Inflammatory macrophage treated with lipopolysaccharide for 4 hours (primary cell): ENCODE measurements at regions not wholly inside any gene's neighbourhood (a gene's known extent, or its start where the extent isn't known, plus 50 kb on each side); places are given as distances from the start of the nearest gene placed in this dataset.
A peak's percentile ranks its signal among the peaks of the same experiment; 100 is the strongest.

Source experiments
- DNase-seq: peaks from one replicate; pipeline ENCODE4 v3.0.0-alpha.2; 2020

- no peak for DNase-seq
Observed at GRCh38 chr9:88696501-88696900, 161.5 kb downstream of the NXNL2 start.

DNA sequence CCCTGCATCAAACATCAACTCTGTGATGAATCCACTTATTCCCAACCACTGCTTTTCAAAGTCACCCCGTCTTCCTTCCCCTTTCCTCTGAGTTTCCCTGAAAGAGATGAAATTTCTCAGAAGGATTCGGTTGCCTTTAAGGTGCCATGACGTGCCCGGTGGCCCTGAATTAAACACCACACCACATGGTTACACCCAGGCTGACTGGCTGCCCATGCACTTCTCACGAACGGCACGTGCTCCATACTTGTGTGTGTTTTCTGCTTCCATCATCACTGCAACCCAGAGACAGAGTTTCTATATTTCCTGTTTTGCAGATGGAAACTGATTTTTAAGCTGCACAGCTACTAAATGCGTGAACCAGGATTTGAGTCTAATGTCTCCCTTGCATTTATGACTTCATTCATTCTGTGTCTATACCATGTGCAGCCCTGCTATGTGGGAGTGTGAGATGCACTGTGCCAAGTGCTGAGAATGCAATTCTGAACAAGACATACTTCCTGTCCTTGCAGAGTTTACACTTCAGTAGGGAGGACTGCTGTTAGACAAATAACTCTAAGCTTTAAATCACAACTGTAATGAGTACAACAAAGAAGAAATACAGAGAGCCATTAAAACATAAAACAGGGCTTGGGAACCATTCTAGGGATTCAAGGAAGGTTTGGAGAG, 162.9 kb downstream of the NXNL2 start:
- no peak for DNase-seq

DNA sequence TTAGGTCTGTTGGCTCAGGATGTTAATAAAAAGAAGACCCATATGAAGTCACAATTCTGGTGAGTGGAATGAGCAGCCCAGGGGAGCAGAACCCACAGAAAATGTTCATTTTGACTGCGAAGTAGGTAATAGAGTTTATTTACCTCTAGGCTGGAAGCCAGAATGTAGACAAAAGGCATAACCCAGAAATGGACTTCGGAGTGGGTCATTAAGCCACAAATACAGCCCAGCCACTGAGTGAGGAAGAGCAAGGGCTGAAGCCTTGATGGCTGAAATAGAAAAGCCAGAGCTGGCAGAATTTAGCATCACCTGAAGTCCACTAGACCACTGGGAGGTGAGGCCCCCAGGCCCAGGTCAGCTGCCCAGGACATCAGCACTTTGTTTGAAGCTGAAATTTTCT, 168.0 kb downstream of the NXNL2 start:
- DNase-seq = no peak

DNA sequence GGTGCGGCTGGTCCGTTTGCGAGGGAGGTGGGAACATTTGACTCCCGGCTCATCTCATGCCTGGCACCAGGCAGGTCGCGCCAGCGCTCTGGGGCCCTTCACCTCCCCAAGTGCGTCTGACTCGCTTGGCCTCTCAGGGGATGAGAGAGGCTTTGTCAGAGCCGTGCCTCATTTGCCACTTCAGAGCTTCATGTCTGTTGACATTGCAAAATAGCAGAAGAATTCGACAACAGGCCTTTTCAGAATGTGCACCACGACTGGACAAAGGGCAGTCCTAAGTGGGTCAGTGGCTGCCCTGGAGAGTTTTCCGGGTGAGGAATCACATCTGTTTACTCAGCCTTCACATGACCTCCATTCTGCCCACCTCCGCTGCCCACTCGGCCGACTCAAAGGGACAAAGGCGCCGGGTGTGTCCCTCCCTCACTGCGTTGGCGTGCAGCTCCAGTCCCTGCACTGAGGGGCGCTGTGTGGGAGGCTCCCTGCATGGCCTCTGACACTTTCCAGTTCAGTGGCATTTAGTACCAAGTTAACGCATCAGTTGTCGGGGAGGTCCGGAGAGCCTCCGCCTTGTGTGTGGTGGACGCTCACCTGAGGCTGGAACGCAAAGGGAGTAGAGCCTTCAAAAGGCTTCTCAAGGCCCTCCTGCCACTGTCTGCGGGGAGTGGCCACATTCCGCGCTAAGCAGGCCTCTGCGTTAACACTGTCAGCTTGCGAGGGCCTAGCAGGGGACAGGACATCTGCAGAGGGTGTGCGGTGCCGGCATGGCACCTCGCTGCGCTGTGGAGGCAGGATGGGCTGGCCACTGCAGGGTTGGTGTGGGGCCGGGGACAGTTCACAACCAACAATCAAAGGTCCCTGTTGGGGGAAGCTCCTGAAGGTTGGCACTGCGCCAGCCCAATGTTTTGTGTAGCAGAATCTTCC, 171.5 kb downstream of the NXNL2 start:
- DNase-seq = no peak

DNA sequence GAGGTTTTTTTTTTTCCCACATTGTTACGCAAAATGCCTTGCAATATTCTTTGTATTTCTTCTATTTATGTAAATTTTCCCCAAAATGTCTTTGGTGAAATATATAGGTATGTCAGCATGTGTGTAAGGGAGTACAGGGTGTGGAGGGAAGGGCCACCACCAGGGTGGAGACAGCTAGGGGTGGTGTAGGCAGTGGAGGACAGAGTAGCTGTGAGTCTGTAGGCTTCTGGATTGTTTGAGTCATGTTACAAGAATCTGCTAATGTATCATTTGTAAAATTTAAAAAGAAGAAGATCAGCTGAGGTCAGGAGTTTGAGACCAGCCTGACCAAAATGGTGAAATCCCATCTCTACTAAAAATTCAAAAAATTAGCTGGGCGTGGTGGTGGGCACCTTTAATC, 175.5 kb downstream of the NXNL2 start:
- no peak for DNase-seq

- no peak for DNase-seq
Observed at GRCh38 chr9:88711719-88712118, 176.7 kb downstream of the NXNL2 start.

DNA sequence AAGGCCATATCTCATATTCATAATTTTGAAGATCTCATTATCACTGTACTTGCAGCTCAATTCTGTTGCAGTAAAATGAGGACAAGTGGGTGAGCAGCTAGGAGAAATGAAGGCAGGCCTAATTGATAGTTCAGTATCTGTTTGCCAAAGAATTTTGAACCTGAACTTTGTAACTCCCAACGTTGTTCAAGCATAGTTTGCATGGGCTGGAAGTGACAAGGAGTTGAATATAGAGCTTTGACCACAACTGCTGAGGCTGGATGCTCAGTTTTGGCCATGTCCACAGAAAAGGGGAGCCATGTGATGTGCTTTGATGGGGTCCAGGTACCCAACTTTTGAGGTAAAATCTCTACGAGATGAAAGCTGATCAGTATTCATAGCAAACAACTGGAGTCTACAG, 177.5 kb downstream of the NXNL2 start:
- no peak for DNase-seq

GRCh38 chr9:88713010-88713409, 178.0 kb downstream of the NXNL2 start:
- no peak for DNase-seq

GRCh38 chr9:88716596-88717290, 181.8 kb downstream of the NXNL2 start:
- no peak for DNase-seq

DNA sequence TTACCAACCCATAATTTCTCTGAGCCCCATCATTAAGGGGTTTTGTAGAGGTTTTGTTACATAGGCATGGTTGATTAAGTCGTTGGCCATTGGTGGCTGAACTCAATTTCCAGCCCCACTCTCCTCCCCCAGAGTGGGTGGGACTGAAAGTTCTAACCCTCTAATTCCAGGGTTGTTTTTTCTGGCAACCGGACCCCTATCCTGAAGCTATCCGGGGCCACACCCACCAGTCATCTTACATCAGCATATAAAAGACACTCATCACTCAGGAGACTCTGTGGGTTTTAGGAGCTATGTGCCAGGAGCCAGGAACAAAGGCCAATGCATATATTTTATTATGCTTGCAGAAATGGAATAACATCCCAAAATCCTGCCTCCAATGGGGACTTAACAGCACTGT, 186.0 kb downstream of the NXNL2 start:
- DNase-seq = no peak

- no peak for DNase-seq
Observed at GRCh38 chr9:88721495-88722279, 186.7 kb downstream of the NXNL2 start.

GRCh38 chr9:88722753-88723152, 187.8 kb downstream of the NXNL2 start:
- peak; percentile 4 for DNase-seq

GRCh38 chr9:88723751-88724150, 188.8 kb downstream of the NXNL2 start:
- DNase-seq = no peak

GRCh38 chr9:88724331-88724730, 189.4 kb downstream of the NXNL2 start:
- no peak for DNase-seq

DNA sequence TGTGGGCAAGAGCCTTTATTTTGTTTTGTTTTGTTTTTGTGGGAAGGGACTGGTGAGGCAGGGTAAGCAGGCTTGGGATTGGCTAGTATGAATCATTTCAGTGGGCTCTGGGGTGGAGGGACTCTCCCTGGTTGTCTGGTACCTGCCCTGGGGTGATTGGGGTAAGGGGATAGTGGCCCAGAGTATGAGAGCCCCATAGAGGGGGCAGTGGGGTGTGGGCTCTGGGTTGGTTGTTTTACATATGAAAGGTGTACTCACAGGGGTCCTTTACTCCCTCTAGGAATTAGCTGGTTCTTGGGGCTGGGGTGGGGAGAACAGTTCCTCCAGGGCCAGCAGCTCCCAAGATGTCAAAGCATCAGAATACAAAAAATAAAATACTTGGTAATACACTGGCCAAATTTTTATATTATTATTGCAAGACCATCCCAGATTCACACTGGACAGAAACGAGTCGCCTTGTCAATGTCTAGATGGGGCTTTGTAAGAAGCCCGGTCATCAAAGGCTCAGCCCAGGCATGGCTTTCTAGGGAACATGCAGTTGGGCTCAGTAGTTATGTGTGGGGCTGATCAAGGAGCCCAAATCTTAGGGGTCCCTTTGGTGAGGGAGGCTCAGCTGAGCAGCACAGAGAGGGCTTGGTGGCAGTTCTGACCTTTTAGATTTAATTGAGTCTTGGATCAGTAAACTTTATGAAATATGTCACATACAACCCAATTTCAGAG, 190.5 kb downstream of the NXNL2 start:
- no peak for DNase-seq

GRCh38 chr9:88726803-88727202, 191.8 kb downstream of the NXNL2 start:
- no peak for DNase-seq

DNA sequence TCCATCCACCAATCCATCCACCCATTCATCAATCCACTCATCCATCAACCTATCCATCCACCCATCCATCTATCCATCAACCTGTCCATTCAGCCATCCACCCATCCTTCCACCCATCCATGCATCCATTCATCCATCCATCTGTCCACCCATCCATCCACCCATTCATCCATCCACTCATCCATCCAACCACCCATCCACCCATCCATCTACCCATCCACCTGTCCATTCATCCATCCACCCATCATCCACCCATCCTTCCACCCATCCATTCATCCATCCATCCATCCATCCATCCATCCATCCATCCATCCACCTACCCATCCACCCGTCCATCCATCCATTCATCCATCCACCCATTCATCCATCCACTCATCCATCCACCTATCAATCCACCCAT, 195.8 kb downstream of the NXNL2 start:
- no peak for DNase-seq

DNA sequence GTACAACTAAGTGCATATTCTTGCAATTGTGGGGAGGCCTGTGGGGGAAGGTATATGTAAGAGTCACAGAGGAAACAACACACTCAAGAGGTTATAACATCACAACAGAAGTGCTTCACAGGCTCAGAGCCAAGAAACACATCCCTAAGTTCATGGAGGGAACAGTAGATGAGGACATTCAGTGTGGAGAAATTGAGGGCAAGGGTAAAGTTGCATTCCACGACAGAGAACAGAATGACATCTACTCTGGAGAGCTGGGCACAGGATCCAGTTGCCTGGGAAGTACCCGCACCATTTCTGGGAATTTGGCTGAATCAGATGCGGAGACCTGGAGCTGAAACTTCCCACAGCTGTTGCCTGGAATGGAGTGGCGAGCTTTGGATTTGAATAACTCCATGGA, 197.2 kb downstream of the NXNL2 start:
- no peak for DNase-seq

DNA sequence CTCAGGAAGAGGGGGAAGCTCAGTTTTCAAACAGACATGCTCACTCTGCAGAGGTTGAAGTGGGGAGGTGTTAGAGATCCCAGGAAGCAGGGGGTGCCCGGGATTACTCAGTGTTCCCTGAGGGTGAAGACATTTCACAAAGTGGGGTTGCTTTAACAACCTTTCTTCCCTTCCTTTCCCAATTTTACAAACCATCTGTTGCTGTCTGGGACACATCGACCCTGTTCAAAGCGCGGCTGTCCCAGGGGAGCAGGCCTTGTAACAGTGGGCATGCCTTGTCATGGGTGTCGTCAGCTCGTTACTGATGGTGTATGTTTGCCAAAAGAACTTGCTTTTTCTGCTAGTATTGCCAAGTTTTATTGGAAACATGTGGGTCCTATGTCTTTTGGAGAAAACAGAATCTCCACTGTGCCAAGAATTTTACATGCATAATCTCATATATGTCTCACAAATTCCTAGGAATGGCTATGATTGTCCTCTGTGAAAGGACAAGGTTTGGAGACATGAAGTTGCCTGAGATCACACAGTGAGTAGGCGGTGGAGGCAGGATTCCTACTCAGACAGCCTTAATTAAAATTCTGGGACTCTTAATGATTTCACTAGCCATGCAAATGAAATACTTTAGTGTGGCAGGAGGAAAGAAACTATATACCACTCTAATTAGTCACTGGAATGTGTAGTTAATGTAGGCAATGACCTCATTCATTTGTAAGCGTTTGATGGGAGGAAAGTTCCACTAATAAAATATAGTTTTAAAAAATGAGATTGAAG, 198.9 kb downstream of the NXNL2 start:
- no peak for DNase-seq

GRCh38 chr9:88734527-88734926, 199.5 kb downstream of the NXNL2 start:
- DNase-seq = no peak

GRCh38 chr9:88736136-88736637, 201.2 kb downstream of the NXNL2 start:
- DNase-seq = no peak
